GM12874 (cell line): ENCODE measurements at regions not wholly inside any gene's neighbourhood (a gene's known extent, or its start where the extent isn't known, plus 50 kb on each side); places are given as distances from the start of the nearest gene placed in this dataset.

Experiments
- TF ChIP-seq, protein P1 (sequence below): IDR thresholded peaks from 2 replicates; pipeline ENCODE4 v1.5.1; 2011; ENCODE audit warnings: low read depth, mild to moderate bottlenecking, control low read depth, low read length, moderate library complexity; ENCODE audit not compliant: insufficient read depth

DNA sequence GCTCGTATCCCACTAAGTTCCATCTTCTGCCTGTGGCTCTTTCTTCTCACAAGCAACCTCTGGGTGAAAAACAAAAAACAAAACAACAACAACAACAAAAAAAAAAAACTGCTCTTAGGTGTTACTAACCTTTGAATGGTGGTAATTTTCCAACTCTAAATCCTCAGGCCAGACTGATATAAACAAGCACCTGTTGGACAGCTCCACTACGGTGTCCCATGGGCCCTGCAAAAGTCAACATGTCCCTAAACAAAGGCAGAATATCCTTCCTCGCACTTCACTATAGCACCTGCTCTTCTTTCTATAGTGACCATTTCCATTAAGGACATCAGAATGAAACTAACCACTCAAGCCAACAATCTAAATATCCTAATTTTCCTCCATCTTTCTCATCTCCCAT lies 54.6 kb upstream of the PARM1 start:
- TF ChIP-seq, protein P1, sequence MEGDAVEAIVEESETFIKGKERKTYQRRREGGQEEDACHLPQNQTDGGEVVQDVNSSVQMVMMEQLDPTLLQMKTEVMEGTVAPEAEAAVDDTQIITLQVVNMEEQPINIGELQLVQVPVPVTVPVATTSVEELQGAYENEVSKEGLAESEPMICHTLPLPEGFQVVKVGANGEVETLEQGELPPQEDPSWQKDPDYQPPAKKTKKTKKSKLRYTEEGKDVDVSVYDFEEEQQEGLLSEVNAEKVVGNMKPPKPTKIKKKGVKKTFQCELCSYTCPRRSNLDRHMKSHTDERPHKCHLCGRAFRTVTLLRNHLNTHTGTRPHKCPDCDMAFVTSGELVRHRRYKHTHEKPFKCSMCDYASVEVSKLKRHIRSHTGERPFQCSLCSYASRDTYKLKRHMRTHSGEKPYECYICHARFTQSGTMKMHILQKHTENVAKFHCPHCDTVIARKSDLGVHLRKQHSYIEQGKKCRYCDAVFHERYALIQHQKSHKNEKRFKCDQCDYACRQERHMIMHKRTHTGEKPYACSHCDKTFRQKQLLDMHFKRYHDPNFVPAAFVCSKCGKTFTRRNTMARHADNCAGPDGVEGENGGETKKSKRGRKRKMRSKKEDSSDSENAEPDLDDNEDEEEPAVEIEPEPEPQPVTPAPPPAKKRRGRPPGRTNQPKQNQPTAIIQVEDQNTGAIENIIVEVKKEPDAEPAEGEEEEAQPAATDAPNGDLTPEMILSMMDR = no peak

DNA sequence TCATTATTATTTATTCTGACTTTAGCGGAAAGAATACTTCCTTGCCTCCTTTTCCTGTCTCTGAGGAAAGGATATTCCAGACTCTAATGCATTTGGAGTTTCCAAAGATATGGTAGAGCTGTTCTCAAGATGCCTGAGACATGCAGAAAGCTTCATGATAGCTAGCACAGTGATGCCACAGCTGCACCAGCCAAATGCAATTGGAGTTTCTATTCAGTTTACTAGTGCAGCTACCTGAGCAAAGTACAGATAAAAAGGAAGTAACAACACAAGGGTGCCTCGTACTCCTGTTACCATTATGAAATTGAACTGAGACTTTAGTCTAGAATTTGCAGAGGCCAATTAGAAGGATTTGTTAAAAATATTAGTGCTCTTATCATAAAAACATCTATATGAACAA lies 57.5 kb upstream of the PARM1 start:
- TF ChIP-seq, protein P1 = no peak

DNA sequence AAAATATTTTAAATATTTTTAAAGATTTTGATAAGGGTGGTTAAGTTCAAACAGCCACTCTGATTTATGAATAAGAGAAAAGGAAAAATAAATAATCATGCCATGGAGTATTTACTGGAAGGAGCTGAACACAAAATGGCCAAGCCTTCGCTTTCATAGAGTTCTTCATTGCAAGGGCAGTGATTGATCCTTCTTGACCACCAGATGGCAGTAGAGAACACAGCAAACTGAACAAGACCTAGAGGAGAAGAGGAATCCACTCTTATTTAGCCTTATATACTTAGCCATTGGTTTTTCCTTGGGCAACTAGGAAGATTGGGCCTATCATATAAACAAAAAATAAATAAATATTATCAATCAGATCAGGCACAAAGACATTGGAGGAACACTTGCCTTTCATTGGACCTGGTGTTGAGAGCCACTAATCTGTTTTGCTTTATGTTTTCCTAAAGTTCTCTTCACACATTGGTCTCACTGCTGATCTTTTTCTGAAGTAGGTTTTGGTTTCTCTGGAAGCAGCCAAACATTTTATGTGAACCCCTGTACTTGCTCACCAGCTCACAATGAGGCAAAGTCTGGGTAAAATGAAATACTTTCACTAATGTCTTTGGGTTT lies 58.1 kb upstream of the PARM1 start:
- TF ChIP-seq, protein P1 = peak; percentile 80

DNA sequence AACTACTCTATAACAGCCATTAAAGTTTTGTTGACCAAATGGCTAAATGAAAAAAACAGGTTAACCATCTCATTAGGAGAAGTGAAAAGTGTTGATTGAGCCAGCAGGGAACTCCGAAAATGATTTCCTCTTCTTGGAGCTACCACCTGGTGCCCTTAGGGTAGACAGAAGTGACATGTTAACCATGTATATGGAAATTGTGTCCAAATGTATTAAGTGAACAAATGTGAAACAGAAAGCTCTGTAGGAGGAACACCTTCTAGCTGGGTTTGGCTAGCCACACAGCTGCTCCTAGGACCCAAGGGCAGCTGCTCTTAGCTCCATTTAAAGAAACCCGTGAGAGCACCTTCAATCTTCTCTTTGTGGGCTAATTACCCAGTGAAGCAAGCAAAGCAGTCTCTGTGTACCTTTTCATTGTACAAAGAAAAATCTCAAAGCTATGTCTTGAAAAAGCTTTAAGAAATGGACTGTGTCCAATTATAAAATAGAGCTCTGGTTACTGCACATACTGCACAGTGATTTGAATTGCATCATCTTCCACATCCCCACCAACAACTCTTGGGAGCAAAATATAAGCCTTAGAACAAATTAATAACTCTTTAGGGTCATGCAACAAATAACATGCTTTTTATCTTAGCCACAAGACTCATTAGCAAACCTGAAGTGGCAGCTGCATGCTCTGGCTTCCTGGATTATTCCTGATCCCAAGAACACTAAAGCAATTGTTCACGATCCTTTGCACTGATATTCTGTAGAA lies 59.2 kb upstream of the PARM1 start:
- TF ChIP-seq, protein P1 = no peak

DNA sequence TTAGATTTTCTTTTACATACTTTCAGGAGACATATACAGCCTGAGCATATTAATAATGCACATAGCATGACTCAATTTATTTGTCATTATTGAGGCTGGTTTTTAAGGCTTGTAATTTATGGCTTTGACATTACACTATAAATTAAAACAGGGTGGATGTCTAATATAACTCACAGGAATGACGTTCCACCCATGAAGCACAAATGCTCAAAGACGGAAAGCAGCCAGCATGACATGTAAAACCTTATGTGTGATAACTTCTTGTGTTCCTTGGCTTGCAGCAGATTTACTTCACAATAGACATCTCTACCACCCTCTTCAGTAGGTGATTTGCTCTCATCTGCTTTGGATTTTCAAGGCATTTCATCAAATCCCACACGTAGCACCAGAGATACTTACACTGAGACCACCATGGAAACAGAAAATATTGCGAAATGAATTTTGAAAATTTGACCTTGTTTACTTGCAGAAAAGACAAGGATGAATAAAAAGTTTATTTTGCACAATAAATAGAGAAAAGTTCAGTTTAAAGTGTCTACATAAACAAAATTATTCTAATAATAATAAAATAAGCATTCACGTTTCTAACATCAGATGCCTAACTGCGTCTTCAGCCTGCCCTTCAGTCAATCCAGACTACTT lies 64.7 kb upstream of the BTC start:
- TF ChIP-seq, protein P1 = no peak

DNA sequence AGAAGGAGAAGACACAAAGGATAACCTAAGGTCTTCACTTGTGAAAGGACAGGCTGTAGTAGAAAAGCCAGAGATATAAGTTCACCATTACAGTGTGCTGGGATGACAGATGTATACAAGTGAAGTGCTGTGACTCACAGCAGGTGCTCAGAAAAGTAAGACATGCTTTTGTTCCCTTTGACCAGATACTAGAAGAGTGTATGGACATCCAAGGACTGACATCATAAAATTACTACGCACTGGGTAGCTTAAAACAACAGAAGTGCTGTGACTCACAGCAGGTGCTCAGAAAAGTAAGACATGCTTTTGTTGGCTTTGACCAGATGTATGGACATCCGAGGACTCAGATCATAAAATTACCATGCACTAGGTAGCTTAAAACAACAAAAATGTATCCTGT lies 61.6 kb upstream of the BTC start:
- TF ChIP-seq, protein P1 = no peak

DNA sequence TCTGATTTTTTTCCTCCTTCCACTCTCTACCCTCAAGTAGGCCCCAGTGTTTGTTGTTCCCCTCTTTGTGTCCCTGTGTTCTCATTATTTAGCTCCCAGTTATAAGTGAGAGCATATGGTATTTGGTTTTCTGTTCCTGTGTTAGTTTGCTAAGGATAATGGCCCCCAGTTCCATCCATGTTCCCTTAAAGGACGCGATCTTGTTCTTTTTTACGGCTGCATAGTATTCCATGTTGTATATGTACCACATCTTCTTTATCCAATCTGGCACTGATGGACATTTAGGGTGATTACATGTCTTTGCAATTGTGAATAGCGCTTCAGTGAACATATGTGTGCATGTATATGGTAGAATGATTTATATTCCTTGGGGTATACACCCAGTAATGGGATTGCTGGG lies 54.5 kb upstream of the BTC start:
- TF ChIP-seq, protein P1 = no peak
